ENCODE measurements at regions not wholly inside any gene's neighbourhood (a gene's known extent, or its start where the extent isn't known, plus 50 kb on each side); places are given as distances from the start of the nearest gene placed in this dataset.

- no peak for DNase-seq (ENCODE audit: low read depth)
- no peak for TF ChIP-seq CTCF (IDR thresholded peaks at IDR 0.05; ENCODE audit: insufficient read depth, low read depth, low read length, missing control alignments)
- no peak overlapping the region for H3K4me3 ChIP-seq (ENCODE audit: low read length)
These were observed 58.0 kb upstream of the PALM2AKAP2 start for GRCh38 chr9:109722007-109722406.

- no peak overlapping the region for H3K4me3 ChIP-seq (ENCODE audit: low read length)
- DNase-seq (ENCODE audit: low read depth): no peak
- no peak for TF ChIP-seq CTCF (IDR thresholded peaks at IDR 0.05; ENCODE audit: insufficient read depth, low read depth, low read length, missing control alignments)
These were observed 56.2 kb upstream of the PALM2AKAP2 start for GRCh38 chr9:109723781-109724180.

GRCh38 chr9:109725460-109725859 is 54.5 kb upstream of the PALM2AKAP2 start:
- no peak for TF ChIP-seq CTCF (IDR thresholded peaks at IDR 0.05; ENCODE audit: insufficient read depth, low read depth, low read length, missing control alignments)
- no peak for DNase-seq (ENCODE audit: low read depth)

GRCh38 chr9:109726119-109726518 is 53.9 kb upstream of the PALM2AKAP2 start:
- H3K4me3 ChIP-seq (ENCODE audit: low read length): no peak overlapping the region
- TF ChIP-seq CTCF (IDR thresholded peaks at IDR 0.05; ENCODE audit: insufficient read depth, low read depth, low read length, missing control alignments): no peak
- DNase-seq (ENCODE audit: low read depth): no peak

More at GRCh38 chr9:109725460-109725859, 54.5 kb upstream of the PALM2AKAP2 start:
- H3K4me3 ChIP-seq (ENCODE audit: low read length): no peak overlapping the region

GRCh38 chr9:109728686-109729300 is 51.2 kb upstream of the PALM2AKAP2 start:
- no peak for TF ChIP-seq CTCF (IDR thresholded peaks at IDR 0.05; ENCODE audit: insufficient read depth, low read depth, low read length, missing control alignments)
- no peak for DNase-seq (ENCODE audit: low read depth)
- H3K4me3 ChIP-seq (ENCODE audit: low read length): no peak overlapping the region

GRCh38 chr9:109729513-109729912 is 50.5 kb upstream of the PALM2AKAP2 start:
- no peak for DNase-seq (ENCODE audit: low read depth)
- no peak overlapping the region for H3K4me3 ChIP-seq (ENCODE audit: low read length)
- TF ChIP-seq CTCF (IDR thresholded peaks at IDR 0.05; ENCODE audit: insufficient read depth, low read depth, low read length, missing control alignments): no peak

Measured in epithelial cell of esophagus (primary cell).